HG03039 (cell line): ENCODE measurements at regions not wholly inside any gene's neighbourhood (a gene's known extent, or its start where the extent isn't known, plus 50 kb on each side); places are given as distances from the start of the nearest gene placed in this dataset.

Experiments
- ATAC-seq: cut with Tn5 transposase; IDR thresholded peaks from one replicate; pipeline ENCODE4 v1.9.1; 2021; ENCODE audit warnings: mild to moderate bottlenecking, moderate library complexity; ENCODE audit not compliant: unreplicated experiment

- no peak for ATAC-seq
These were observed 77.5 kb upstream of the CAST start for GRCh38 chr5:96584712-96585111.

GRCh38 chr5:96588539-96588938 lies 73.6 kb upstream of the CAST start:
- ATAC-seq: no peak

GRCh38 chr5:96590796-96591195 lies 71.4 kb upstream of the CAST start:
- ATAC-seq: no peak

GRCh38 chr5:96595300-96596090 lies 66.7 kb upstream of the CAST start:
- no peak for ATAC-seq

- ATAC-seq: no peak
These were observed 64.6 kb upstream of the CAST start for GRCh38 chr5:96597438-96598020.

GRCh38 chr5:96601200-96601599 lies 61.0 kb upstream of the CAST start:
- no peak for ATAC-seq

GRCh38 chr5:96601715-96602244 lies 60.4 kb upstream of the CAST start:
- ATAC-seq: peak; percentile 66

- ATAC-seq: no peak
These were observed 59.4 kb upstream of the CAST start for GRCh38 chr5:96602776-96603175.

- no peak for ATAC-seq
These were observed 56.9 kb upstream of the CAST start for GRCh38 chr5:96605144-96605837.

- ATAC-seq: no peak
These were observed 52.8 kb upstream of the CAST start for GRCh38 chr5:96609369-96609768.

- ATAC-seq: no peak
These were observed 51.4 kb upstream of the CAST start for GRCh38 chr5:96610747-96611146.

- no peak for ATAC-seq
These were observed 50.2 kb upstream of the CAST start for GRCh38 chr5:96611946-96612345.
